Stimulated activated CD4-positive, alpha-beta T cell treated with anti-CD3 and anti-CD28 coated beads, Interleukin-1b, Interleukin-23, amount 100 ng/mL, for 24 hours (primary cell): ENCODE measurements at regions not wholly inside any gene's neighbourhood (a gene's known extent, or its start where the extent isn't known, plus 50 kb on each side); places are given as distances from the start of the nearest gene placed in this dataset.

Source experiments
- DNase-seq, 4 experiments: peaks; one replicate each; pipeline ENCODE4 v3.0.0-alpha.2; 2020; ENCODE audit warnings: low read depth in 4 of 4, low spot score in 1 of 4

GRCh38 chr7:148472406-148472805, 118.2 kb upstream of the C7orf33 start:
- no peak for DNase-seq

GRCh38 chr7:148473703-148474480, 116.7 kb upstream of the C7orf33 start:
- DNase-seq, result no peak

- no peak for DNase-seq
These were observed 116.0 kb upstream of the C7orf33 start for GRCh38 chr7:148474481-148475025.

- no peak for DNase-seq
These were observed 112.0 kb upstream of the C7orf33 start for GRCh38 chr7:148478551-148478950.

GRCh38 chr7:148480479-148481146, 110.0 kb upstream of the C7orf33 start:
- no peak for DNase-seq

GRCh38 chr7:148481147-148481526, 109.4 kb upstream of the C7orf33 start:
- no peak for DNase-seq

- no peak for DNase-seq
These were observed 108.5 kb upstream of the C7orf33 start for GRCh38 chr7:148481971-148482626.

GRCh38 chr7:148483515-148484308, 106.9 kb upstream of the C7orf33 start:
- no peak for DNase-seq

GRCh38 chr7:148484486-148484885, 106.1 kb upstream of the C7orf33 start:
- DNase-seq, result no peak

GRCh38 chr7:148485618-148486017, 104.9 kb upstream of the C7orf33 start:
- DNase-seq, result no peak

GRCh38 chr7:148486937-148487336, 103.6 kb upstream of the C7orf33 start:
- DNase-seq, result no peak

GRCh38 chr7:148487912-148488311, 102.7 kb upstream of the C7orf33 start:
- no peak for DNase-seq

- no peak for DNase-seq
These were observed 100.9 kb upstream of the C7orf33 start for GRCh38 chr7:148489678-148490077.

GRCh38 chr7:148492157-148492860, 98.3 kb upstream of the C7orf33 start:
- no peak for DNase-seq

- no peak for DNase-seq
These were observed 95.0 kb upstream of the C7orf33 start for GRCh38 chr7:148495605-148496004.

GRCh38 chr7:148500978-148501377, 89.6 kb upstream of the C7orf33 start:
- DNase-seq, result no peak

- no peak for DNase-seq
These were observed 86.6 kb upstream of the C7orf33 start for GRCh38 chr7:148503900-148504487.

- no peak for DNase-seq
These were observed 84.8 kb upstream of the C7orf33 start for GRCh38 chr7:148505645-148506375.

- DNase-seq, result peak in 2 of 4 experiments; percentile 6 to 20
These were observed 83.4 kb upstream of the C7orf33 start for GRCh38 chr7:148507064-148507573.
